ENCODE measurements at regions not wholly inside any gene's neighbourhood (a gene's known extent, or its start where the extent isn't known, plus 50 kb on each side); places are given as distances from the start of the nearest gene placed in this dataset.

GRCh38 chr16:73921295-73921694, 375.3 kb upstream of the PSMD7 start:
- in situ Hi-C loops (cut with HindIII; ENCODE audit: low sequenced_read_pairs): no loop called here
- TF ChIP-seq CTCF (IDR thresholded peaks at IDR 0.05; ENCODE audit: low read depth, low read length): no peak
- no peak for DNase-seq (ENCODE audit: low read depth, low spot score)
- no peak overlapping the region for H3K4me3 ChIP-seq (ENCODE audit: low read depth, low read length)

GRCh38 chr16:73916829-73917594, 379.6 kb upstream of the PSMD7 start:
- H3K4me3 ChIP-seq (ENCODE audit: low read depth, low read length): no peak overlapping the region
- no peak for DNase-seq (ENCODE audit: low read depth, low spot score)
- in situ Hi-C loops (cut with HindIII; ENCODE audit: low sequenced_read_pairs): no loop called here
- no peak for TF ChIP-seq CTCF (IDR thresholded peaks at IDR 0.05; ENCODE audit: low read depth, low read length)

GRCh38 chr16:73915935-73916334, 380.7 kb upstream of the PSMD7 start:
- no peak for TF ChIP-seq CTCF (IDR thresholded peaks at IDR 0.05; ENCODE audit: low read depth, low read length)
- in situ Hi-C loops (cut with HindIII; ENCODE audit: low sequenced_read_pairs): no loop called here
- H3K4me3 ChIP-seq (ENCODE audit: low read depth, low read length): no peak overlapping the region
- DNase-seq (ENCODE audit: low read depth, low spot score): no peak

GRCh38 chr16:73915140-73915539, 381.5 kb upstream of the PSMD7 start:
- in situ Hi-C loops (cut with HindIII; ENCODE audit: low sequenced_read_pairs): no loop called here
- no peak for DNase-seq (ENCODE audit: low read depth, low spot score)
- H3K4me3 ChIP-seq (ENCODE audit: low read depth, low read length): no peak overlapping the region
- no peak for TF ChIP-seq CTCF (IDR thresholded peaks at IDR 0.05; ENCODE audit: low read depth, low read length)

DNA sequence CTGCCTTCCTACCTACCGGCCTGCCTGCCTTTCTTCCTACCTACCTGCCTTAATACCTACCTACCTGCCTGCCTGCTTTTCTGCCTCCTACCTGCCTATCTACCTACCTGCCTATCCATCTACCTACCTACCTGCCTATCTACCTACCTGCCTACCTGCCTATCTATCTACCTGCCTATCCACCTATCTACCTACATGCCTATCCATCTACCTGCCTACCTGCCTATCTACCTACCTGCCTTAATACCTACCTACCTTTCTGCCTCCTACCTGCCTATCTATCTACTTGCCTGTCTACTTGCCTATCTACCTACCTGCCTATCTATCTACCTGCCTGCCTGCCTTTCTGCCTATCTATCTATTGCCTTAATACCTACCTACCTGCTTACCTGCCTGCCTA, 383.8 kb upstream of the PSMD7 start:
- in situ Hi-C loops (cut with HindIII; ENCODE audit: low sequenced_read_pairs): no loop called here
- DNase-seq (ENCODE audit: low read depth, low spot score): no peak
- TF ChIP-seq CTCF (IDR thresholded peaks at IDR 0.05; ENCODE audit: low read depth, low read length): no peak
- H3K4me3 ChIP-seq (ENCODE audit: low read depth, low read length): no peak overlapping the region

DNA sequence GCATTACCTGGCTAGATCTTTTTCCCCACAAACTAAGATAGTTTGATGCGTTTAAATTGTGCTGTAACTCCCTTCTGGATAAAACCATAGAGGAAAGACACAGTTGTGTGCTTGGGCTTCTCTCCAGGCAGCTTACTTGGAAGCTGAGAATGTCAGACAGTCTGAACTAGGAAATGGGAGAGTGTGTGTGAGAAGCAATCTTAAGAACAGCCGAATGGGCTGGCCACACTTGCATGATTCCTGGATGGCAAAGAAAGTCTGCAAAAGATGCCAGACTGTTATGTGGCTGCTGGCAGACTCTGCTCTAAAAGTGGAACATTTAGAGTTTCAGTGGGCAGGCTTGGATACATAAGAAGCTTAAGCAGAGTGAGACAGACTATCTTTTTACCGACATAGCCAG, 384.3 kb upstream of the PSMD7 start:
- in situ Hi-C loops (cut with HindIII; ENCODE audit: low sequenced_read_pairs): no loop called here
- H3K4me3 ChIP-seq (ENCODE audit: low read depth, low read length): no peak overlapping the region
- TF ChIP-seq CTCF (IDR thresholded peaks at IDR 0.05; ENCODE audit: low read depth, low read length): no peak
- no peak for DNase-seq (ENCODE audit: low read depth, low spot score)
